ENCODE measurements at regions not wholly inside any gene's neighbourhood (a gene's known extent, or its start where the extent isn't known, plus 50 kb on each side); places are given as distances from the start of the nearest gene placed in this dataset.

- TF ChIP-seq GATA3 (IDR thresholded peaks at IDR 0.05; ENCODE audit: low read depth, low read length) (no peak), GATA2 (IDR thresholded peaks at IDR 0.05; ENCODE audit: low read depth, low read length) (no peak)
Measured at GRCh38 chr4:28868841-28869240, 1851.3 kb upstream of the PCDH7 start.

All from SH-SY5Y (cell line).